K562 (cell line): ENCODE measurements at regions not wholly inside any gene's neighbourhood (a gene's known extent, or its start where the extent isn't known, plus 50 kb on each side); places are given as distances from the start of the nearest gene placed in this dataset.

Experiments
- ATAC-seq: fragments of 200-7000 bp; cut with Tn5 transposase; 3 replicates; pipeline ENCODE4 v1.9.1; 2020; ENCODE audit warnings: moderate library complexity
- BruUV-seq: library from RNA; stranded (reverse); fragments of 400-500 nt; replicated peaks from 2 replicates; lab custom pipeline; 2021; lab: Mats Ljungman, UMichigan
- CTCF ChIA-PET: fragments of 300-600 bp; formaldehyde crosslinking; extraction: SDS; loops from one replicate; lab custom pipeline; 2021; ENCODE audit warnings: low intra/inter-chr PET ratio; lab: Yijun Ruan, JAX
- POLR2A ChIA-PET: fragments of 300-600, 350-650 bp; sonication (Branson Sonifier 250); formaldehyde crosslinking; extraction: SDS; loops from one replicate; lab custom pipeline; 2021; ENCODE audit warnings: antibody characterized with exemption, inconsistent platforms; lab: Yijun Ruan, JAX
- DNase-seq, 4 experiments: peaks; one replicate each; pipeline versions ENCODE4 v3.0.0 to v3.0.0-alpha.2; 2011 to 2018; ENCODE audit warnings: low spot score in 3 of 4, mixed read lengths in 3 of 4; ENCODE audit errors: extremely low read depth in 1 of 4
- FAIRE-seq: peaks from 2 replicates; lab custom pipeline; 2011; peaks lifted over from hg19 to GRCh38; lab: Jason Lieb, UNC
- H2AFZ ChIP-seq: 2 replicates; pipeline ENCODE4 v1.6.0; 2011; ENCODE audit warnings: low read depth, low read length, control low read depth, inconsistent platforms
- H3K27ac ChIP-seq: fragments of 200-600 bp; 3 replicates; pipeline ENCODE4 v1.8.0; 2011; ENCODE audit warnings: low read depth, mild to moderate bottlenecking, control low read depth, inconsistent platforms, low read length, moderate library complexity, mixed read lengths; ENCODE audit errors: extremely low read depth
- H3K27me3 ChIP-seq, 2 experiments: fragments of 300-600 bp in 1 of 2; 2 replicates in 1 of 2; 3 replicates in 1 of 2; pipeline versions ENCODE4 v1.6.0 to v1.8.0; 2011; ENCODE audit warnings: inconsistent platforms in 2 of 2, low read length in 2 of 2, mild to moderate bottlenecking in 1 of 2, mixed read lengths in 1 of 2, moderate library complexity in 1 of 2; ENCODE audit not compliant: control insufficient read depth in 2 of 2, insufficient read depth in 2 of 2
- H3K36me3 ChIP-seq: fragments of 300-600 bp; 3 replicates; pipeline ENCODE4 v1.8.0; 2011; ENCODE audit warnings: mild to moderate bottlenecking, low read length, inconsistent platforms; ENCODE audit not compliant: control insufficient read depth, insufficient read depth
- H3K4me1 ChIP-seq, 2 experiments: fragments of 200-600 bp in 1 of 2; replicated peaks in 1 of 2; 2 replicates in 1 of 2; 3 replicates in 1 of 2; pipeline versions ENCODE4 v1.5.1 to v1.8.0; 2011; ENCODE audit warnings: inconsistent platforms in 2 of 2, low read length in 2 of 2, mild to moderate bottlenecking in 1 of 2, mixed read lengths in 1 of 2, moderate library complexity in 1 of 2; ENCODE audit not compliant: control insufficient read depth in 2 of 2, insufficient read depth in 2 of 2
- H3K4me2 ChIP-seq: 2 replicates; pipeline ENCODE4 v1.6.1; 2011; ENCODE audit warnings: low read length, control low read depth, inconsistent platforms, mixed read lengths; ENCODE audit not compliant: insufficient read depth
- H3K4me3 ChIP-seq: fragments of 200-600 bp; sonication (generic), shearing (Covaris generic); 2 replicates; pipeline ENCODE4 v1.5.1; 2016; ENCODE audit warnings: control low read depth, inconsistent platforms
- H3K79me2 ChIP-seq: fragments of 200-600 bp; 3 replicates; pipeline ENCODE4 v1.8.0; 2011; ENCODE audit warnings: low read length, inconsistent platforms; ENCODE audit not compliant: control insufficient read depth, insufficient read depth
- H3K9ac ChIP-seq, 2 experiments: 2 replicates each; pipeline versions ENCODE4 v1.6.0 to v1.6.1; 2011; ENCODE audit warnings: low read depth in 2 of 2, low read length in 2 of 2, control low read depth in 1 of 2, inconsistent platforms in 1 of 2, mild to moderate bottlenecking in 1 of 2, mixed read lengths in 1 of 2; ENCODE audit not compliant: insufficient read depth in 1 of 2
- H3K9me1 ChIP-seq: one replicate; pipeline ENCODE4 v1.6.0; 2011; ENCODE audit warnings: inconsistent platforms, mild to moderate bottlenecking, low read length, moderate library complexity; ENCODE audit not compliant: control insufficient read depth, insufficient read depth
- H3K9me3 ChIP-seq: replicated peaks from 2 replicates; pipeline ENCODE4 v1.5.1; 2011; ENCODE audit warnings: low read depth, low read length, inconsistent platforms; ENCODE audit not compliant: control insufficient read depth, insufficient read depth
- H4K20me1 ChIP-seq: replicated peaks from 2 replicates; pipeline ENCODE4 v1.6.1; 2011; ENCODE audit warnings: low read length, inconsistent platforms, mixed read lengths; ENCODE audit not compliant: control insufficient read depth, insufficient read depth
- CTBP1 ChIP-seq: fragments of 450-650 bp; IDR thresholded peaks from 2 replicates; pipeline ENCODE4 v1.6.1; 2016; ENCODE audit warnings: borderline replicate concordance
- L3MBTL2 ChIP-seq: fragments of 450-650 bp; IDR thresholded peaks from 2 replicates; pipeline ENCODE4 v1.6.1; 2016; ENCODE audit warnings: mild to moderate bottlenecking, moderate library complexity
- MBD2 ChIP-seq: sonication (generic); IDR thresholded peaks from 2 replicates; pipeline ENCODE4 v1.6.1; 2016; ENCODE audit warnings: low read depth, borderline replicate concordance
- SETDB1 ChIP-seq: IDR thresholded peaks from one replicate; pipeline ENCODE4 v1.6.1; 2012; ENCODE audit warnings: low read length, control low read depth, inconsistent platforms
- ZBTB17 ChIP-seq: fragments of 450-650 bp; formaldehyde crosslinking; IDR thresholded peaks from 2 replicates; pipeline ENCODE4 v1.4.0; 2020; ENCODE audit warnings: mild to moderate bottlenecking
- WGBS: fragments of 100-300 bp; shearing (Covaris generic); methylation state at CpG from one replicate; pipeline ENCODE4 v1.1.6; 2016; ENCODE audit warnings: low coverage, mixed read lengths; ENCODE audit not compliant: insufficient coverage; ENCODE audit errors: missing lambda C conversion rate; 5-methylcytosine and 5-hydroxymethylcytosine counted together
- in situ Hi-C: fragments of 300-500 bp; cut with MboI; formaldehyde crosslinking; loops from 4 replicates; pipeline ENCODE4 v1.15.0; 2018; ENCODE audit warnings: inconsistent platforms, mixed read lengths
- intact Hi-C: fragments of 100-400 bp; cut with micrococcal nuclease; formaldehyde crosslinking; loops from 2 replicates; pipeline ENCODE4 v1.14.2; 2022

- no peak overlapping the region for H3K27ac ChIP-seq
- H3K9ac ChIP-seq, result no peak overlapping the region
- in situ Hi-C loops (no loop called here), intact Hi-C loops (no loop called here)
- H4K20me1 ChIP-seq, result no peaks in the 10 kb centered on the region
- TF ChIP-seq SETDB1 (no peak), ZBTB17 (CRISPR knock-in tag) (no peak), CTBP1 (no peak), L3MBTL2 (no peak)
- H3K9me3 ChIP-seq, result no peaks in the 10 kb centered on the region
- H3K27me3 ChIP-seq, result no peaks in the 10 kb centered on the region
- no peaks in the 10 kb centered on the region for H3K9me1 ChIP-seq
- no peak overlapping the region for H3K4me3 ChIP-seq
- WGBS, result 0% methylated on average over 2 of the region's 2 CpGs
- POLR2A ChIA-PET, result no interaction called here
- FAIRE-seq (no peak), DNase-seq (no peak), ATAC-seq (no peak)
- H3K36me3 ChIP-seq, result no peaks in the 10 kb centered on the region
- no peaks in the 10 kb centered on the region for H3K79me2 ChIP-seq
- CTCF ChIA-PET, result no interaction called here
- H3K4me2 ChIP-seq, result no peak overlapping the region
- BruUV-seq, result no TSS peak
- no peak overlapping the region for H2AFZ ChIP-seq
- H3K4me1 ChIP-seq, result no peaks in the 10 kb centered on the region
Observed at GRCh38 chr3:102614585-102614984, 179.8 kb downstream of the ZPLD1 start.

GRCh38 chr3:102617381-102617780 is 182.6 kb downstream of the ZPLD1 start:
- FAIRE-seq (no peak), DNase-seq (no peak), ATAC-seq (no peak)
- no peak for TF ChIP-seq MBD2
- Histone ChIP-seq H3K9me3 (no peaks in the 10 kb centered on the region), H3K9ac (no peak overlapping the region), H4K20me1 (no peaks in the 10 kb centered on the region), H3K27ac (no peak overlapping the region), H3K4me3 (no peak overlapping the region), H2AFZ (no peak overlapping the region), H3K36me3 (no peaks in the 10 kb centered on the region), H3K4me2 (no peak overlapping the region), H3K4me1 (no peaks in the 10 kb centered on the region), H3K27me3 (no peaks in the 10 kb centered on the region), H3K9me1 (no peaks in the 10 kb centered on the region), H3K79me2 (no peaks in the 10 kb centered on the region)
- no TSS peak for BruUV-seq
- intact Hi-C loops, result no loop called here
- CTCF ChIA-PET, result no interaction called here
- POLR2A ChIA-PET, result no interaction called here
- WGBS, result 2% methylated on average over 3 of the region's 4 CpGs
- in situ Hi-C loops, result no loop called here
